SK-N-SH (cell line): ENCODE measurements at regions not wholly inside any gene's neighbourhood (a gene's known extent, or its start where the extent isn't known, plus 50 kb on each side); places are given as distances from the start of the nearest gene placed in this dataset.

Experiments used
- CTCF ChIA-PET: fragments of 300-600, 350-600 bp; formaldehyde crosslinking; extraction: SDS; loops from one replicate; lab custom pipeline; 2021; lab: Yijun Ruan, JAX
- POLR2A ChIA-PET: fragments of 350-600 bp; sonication (Branson Sonifier 250); formaldehyde crosslinking; extraction: SDS; loops from one replicate; lab custom pipeline; 2020; ENCODE audit warnings: antibody characterized with exemption, inconsistent platforms; lab: Yijun Ruan, JAX
- DNase-seq: peaks from one replicate; pipeline ENCODE4 v3.0.0; 2012
- H2AFZ ChIP-seq: fragments of 200-600 bp; sonication (generic); 2 replicates; pipeline ENCODE4 v1.8.1; 2016; ENCODE audit warnings: antibody characterized with exemption, mild to moderate bottlenecking, low read depth
- H3F3A ChIP-seq: fragments of 200-600 bp; sonication (generic); replicated peaks from 2 replicates; pipeline ENCODE3; 2016; ENCODE audit warnings: antibody characterized with exemption, mild to moderate bottlenecking; ENCODE audit not compliant: insufficient read depth
- H3K27ac ChIP-seq, 2 experiments: fragments of 200-500 bp in 1 of 2; fragments of 200-600 bp in 1 of 2; sonication (Bioruptor generic) in 1 of 2; sonication (generic), shearing (Covaris generic) in 1 of 2; 2 replicates each; pipeline versions ENCODE4 v1.5.1 to v1.6.1; 2014 to 2016; ENCODE audit warnings: low read depth in 2 of 2, inconsistent platforms in 1 of 2, low read length in 1 of 2, mild to moderate bottlenecking in 1 of 2, mixed read lengths in 1 of 2
- H3K27me3 ChIP-seq: fragments of 200-600 bp; sonication (generic), shearing (Covaris generic); 2 replicates; pipeline ENCODE4 v1.6.1; 2016; ENCODE audit warnings: mixed run types; ENCODE audit not compliant: insufficient read depth
- H3K36me3 ChIP-seq, 2 experiments: fragments of 200-500 bp in 1 of 2; fragments of 200-600 bp in 1 of 2; sonication (Bioruptor generic) in 1 of 2; sonication (generic) in 1 of 2; replicated peaks in 1 of 2; 2 replicates each; pipeline versions ENCODE3 to v1.5.1; 2014 to 2016; ENCODE audit warnings: low read length in 1 of 2, mild to moderate bottlenecking in 1 of 2; ENCODE audit not compliant: insufficient read depth in 2 of 2, control insufficient read depth in 1 of 2
- H3K4me1 ChIP-seq, 2 experiments: fragments of 200-500 bp in 1 of 2; fragments of 200-600 bp in 1 of 2; sonication (Bioruptor generic) in 1 of 2; sonication (generic), shearing (Covaris generic) in 1 of 2; 2 replicates each; pipeline versions ENCODE4 v1.5.1 to v1.6.1; 2014 to 2016; ENCODE audit warnings: low read depth in 1 of 2, low read length in 1 of 2, mixed run types in 1 of 2; ENCODE audit not compliant: insufficient read depth in 2 of 2, control insufficient read depth in 1 of 2
- H3K4me2 ChIP-seq: fragments of 200-600 bp; sonication (generic), shearing (Covaris generic); 2 replicates; pipeline ENCODE4 v1.6.1; 2017; ENCODE audit warnings: mixed run types
- H3K4me3 ChIP-seq, 2 experiments: fragments of 200-500 bp in 1 of 2; fragments of 200-600 bp in 1 of 2; sonication (Bioruptor generic) in 1 of 2; sonication (generic), shearing (Covaris generic) in 1 of 2; 2 replicates each; pipeline versions ENCODE4 v1.5.1 to v1.8.1; 2014 to 2016; ENCODE audit warnings: low read depth in 2 of 2, inconsistent platforms in 1 of 2, low read length in 1 of 2, mild to moderate bottlenecking in 1 of 2, mixed read lengths in 1 of 2, moderate library complexity in 1 of 2
- H3K79me2 ChIP-seq: fragments of 200-600 bp; sonication (generic); 2 replicates; pipeline ENCODE4 v1.8.1; 2017; ENCODE audit warnings: mild to moderate bottlenecking; ENCODE audit not compliant: insufficient read depth
- H3K9ac ChIP-seq: fragments of 200-600 bp; sonication (generic); 2 replicates; pipeline ENCODE4 v1.6.1; 2017; ENCODE audit warnings: mixed run types
- H3K9me2 ChIP-seq: fragments of 200-600 bp; sonication (generic); 2 replicates; pipeline ENCODE4 v1.6.1; 2017; ENCODE audit warnings: mixed run types
- H3K9me3 ChIP-seq: fragments of 200-600 bp; sonication (generic); 2 replicates; pipeline ENCODE4 v1.6.1; 2017; ENCODE audit warnings: mixed run types, mild to moderate bottlenecking, moderate library complexity
- H4K20me1 ChIP-seq: fragments of 200-600 bp; sonication (generic); 2 replicates; pipeline ENCODE4 v1.6.1; 2017; ENCODE audit warnings: mild to moderate bottlenecking, mixed run types; ENCODE audit not compliant: insufficient read depth
- CHD2 ChIP-seq: fragments of 150-350 bp; IDR thresholded peaks from 2 replicates; pipeline ENCODE4 v1.6.1; 2018; ENCODE audit warnings: low read length; ENCODE audit not compliant: partially characterized antibody
- FOXJ3 ChIP-seq: sonication (generic); formaldehyde crosslinking; IDR thresholded peaks from 2 replicates; pipeline ENCODE4 v1.5.1; 2020; ENCODE audit warnings: mild to moderate bottlenecking, missing genetic modification reagents
- FOXM1 ChIP-seq: IDR thresholded peaks from 2 replicates; pipeline ENCODE4 v1.4.0; 2012; ENCODE audit warnings: low read depth, mild to moderate bottlenecking
- GATA2 ChIP-seq: sonication (generic); formaldehyde crosslinking; IDR thresholded peaks from 2 replicates; pipeline ENCODE4 v1.5.0; 2020; ENCODE audit warnings: mild to moderate bottlenecking, missing genetic modification reagents
- JUND ChIP-seq: IDR thresholded peaks from 2 replicates; pipeline ENCODE4 v1.4.0; 2012
- NFIC ChIP-seq: IDR thresholded peaks from 2 replicates; pipeline ENCODE4 v1.4.0; 2012; ENCODE audit warnings: borderline replicate concordance
- POLR2AphosphoS5 ChIP-seq: IDR thresholded peaks from 2 replicates; pipeline ENCODE4 v1.6.1; 2012; ENCODE audit warnings: low read depth, low read length
- RAD21 ChIP-seq: IDR thresholded peaks from 2 replicates; pipeline ENCODE4 v1.6.1; 2012; ENCODE audit warnings: mild to moderate bottlenecking, low read length
- RCOR1 ChIP-seq: fragments of 150-350 bp; IDR thresholded peaks from 2 replicates; pipeline ENCODE4 v1.6.1; 2017; ENCODE audit warnings: antibody characterized with exemption, low read length
- SIN3A ChIP-seq: IDR thresholded peaks from 2 replicates; pipeline ENCODE4 v1.6.1; 2012; ENCODE audit warnings: low read depth, mild to moderate bottlenecking, low read length, moderate library complexity, borderline replicate concordance
- TAF1 ChIP-seq: IDR thresholded peaks from 2 replicates; pipeline ENCODE4 v1.6.1; 2012; ENCODE audit warnings: low read depth, mild to moderate bottlenecking, low read length, moderate library complexity, borderline replicate concordance
- TEAD4 ChIP-seq: IDR thresholded peaks from 2 replicates; pipeline ENCODE4 v1.4.0; 2012; ENCODE audit warnings: mild to moderate bottlenecking, borderline replicate concordance; ENCODE audit not compliant: insufficient read depth
- YY1 ChIP-seq: IDR thresholded peaks from 2 replicates; pipeline ENCODE4 v1.4.0; 2012; ENCODE audit warnings: low read depth, mild to moderate bottlenecking
- WGBS: methylation state at CpG from one replicate; pipeline ENCODE4 v1.1.6; 2017; ENCODE audit warnings: low lambda C conversion rate; 5-methylcytosine and 5-hydroxymethylcytosine counted together
- TF ChIP-seq, protein P1 (sequence below): IDR thresholded peaks from 2 replicates; pipeline ENCODE4 v1.6.1; 2012; ENCODE audit warnings: mild to moderate bottlenecking, low read depth, low read length, moderate library complexity
- TF ChIP-seq, protein P2 (sequence below): IDR thresholded peaks from 2 replicates; pipeline ENCODE4; 2012
- TF ChIP-seq, protein P3 (sequence below): fragments of 200-600 bp; sonication (generic); IDR thresholded peaks from 2 replicates; pipeline ENCODE4 v1.6.1; 2017; ENCODE audit warnings: antibody characterized with exemption, mild to moderate bottlenecking, moderate library complexity

DNA sequence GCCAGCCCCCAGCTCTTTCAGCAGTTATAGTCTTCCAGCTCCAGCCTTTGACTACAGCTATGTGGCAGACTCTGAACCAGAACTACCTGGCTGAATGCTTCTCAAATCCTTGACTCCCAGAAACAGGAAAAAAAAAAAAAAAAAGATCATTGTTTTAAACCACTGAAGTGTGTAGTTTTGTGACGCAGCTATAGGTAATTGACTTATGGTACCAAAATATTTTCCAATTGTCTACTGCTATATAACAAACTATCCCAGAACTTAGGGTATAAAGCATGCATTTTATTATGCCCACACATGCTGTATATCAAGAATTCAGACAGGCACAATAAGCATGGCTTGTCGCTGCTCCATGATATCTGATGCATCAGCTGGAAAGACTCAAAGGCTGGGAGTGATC lies 127.1 kb upstream of the POC5 start (continued):
- no peak for TF ChIP-seq FOXJ3

DNA sequence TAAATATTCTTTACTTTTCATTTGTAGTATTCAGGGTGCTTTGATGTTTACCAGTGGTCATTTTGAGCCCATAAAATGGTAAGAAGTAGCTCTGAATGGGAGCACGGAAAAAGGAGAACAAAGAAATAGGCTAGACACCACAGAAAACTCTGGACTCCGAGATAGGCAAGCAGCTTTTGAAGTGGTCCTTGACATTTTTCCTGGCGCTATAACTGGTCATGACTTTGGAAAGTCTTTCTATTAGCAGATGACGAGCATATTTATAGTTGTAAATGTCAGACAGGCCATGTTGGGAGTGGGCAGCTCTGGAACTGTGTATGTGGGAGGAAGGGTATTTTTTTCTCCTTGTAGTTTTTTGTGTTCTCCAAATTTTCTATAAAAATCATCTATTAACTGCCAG lies 126.1 kb upstream of the POC5 start:
- H3K9ac ChIP-seq: no peak overlapping the region
- no peaks in the 10 kb centered on the region for H3K9me3 ChIP-seq
- TF ChIP-seq, protein P1, sequence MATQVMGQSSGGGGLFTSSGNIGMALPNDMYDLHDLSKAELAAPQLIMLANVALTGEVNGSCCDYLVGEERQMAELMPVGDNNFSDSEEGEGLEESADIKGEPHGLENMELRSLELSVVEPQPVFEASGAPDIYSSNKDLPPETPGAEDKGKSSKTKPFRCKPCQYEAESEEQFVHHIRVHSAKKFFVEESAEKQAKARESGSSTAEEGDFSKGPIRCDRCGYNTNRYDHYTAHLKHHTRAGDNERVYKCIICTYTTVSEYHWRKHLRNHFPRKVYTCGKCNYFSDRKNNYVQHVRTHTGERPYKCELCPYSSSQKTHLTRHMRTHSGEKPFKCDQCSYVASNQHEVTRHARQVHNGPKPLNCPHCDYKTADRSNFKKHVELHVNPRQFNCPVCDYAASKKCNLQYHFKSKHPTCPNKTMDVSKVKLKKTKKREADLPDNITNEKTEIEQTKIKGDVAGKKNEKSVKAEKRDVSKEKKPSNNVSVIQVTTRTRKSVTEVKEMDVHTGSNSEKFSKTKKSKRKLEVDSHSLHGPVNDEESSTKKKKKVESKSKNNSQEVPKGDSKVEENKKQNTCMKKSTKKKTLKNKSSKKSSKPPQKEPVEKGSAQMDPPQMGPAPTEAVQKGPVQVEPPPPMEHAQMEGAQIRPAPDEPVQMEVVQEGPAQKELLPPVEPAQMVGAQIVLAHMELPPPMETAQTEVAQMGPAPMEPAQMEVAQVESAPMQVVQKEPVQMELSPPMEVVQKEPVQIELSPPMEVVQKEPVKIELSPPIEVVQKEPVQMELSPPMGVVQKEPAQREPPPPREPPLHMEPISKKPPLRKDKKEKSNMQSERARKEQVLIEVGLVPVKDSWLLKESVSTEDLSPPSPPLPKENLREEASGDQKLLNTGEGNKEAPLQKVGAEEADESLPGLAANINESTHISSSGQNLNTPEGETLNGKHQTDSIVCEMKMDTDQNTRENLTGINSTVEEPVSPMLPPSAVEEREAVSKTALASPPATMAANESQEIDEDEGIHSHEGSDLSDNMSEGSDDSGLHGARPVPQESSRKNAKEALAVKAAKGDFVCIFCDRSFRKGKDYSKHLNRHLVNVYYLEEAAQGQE: no peak
- no peak for TF ChIP-seq RCOR1
- TF ChIP-seq NFIC: no peak
- TF ChIP-seq POLR2AphosphoS5: no peak
- no peak for TF ChIP-seq GATA2 (CRISPR knock-in tag)
- no peak for TF ChIP-seq TAF1
- H3K4me3 ChIP-seq: no peak overlapping the region
- ChIA-PET CTCF (interaction anchor here (1.6 kb wide), 1 partner anchor 43 kb away, joined by 3 read pairs; no protein-coding TSS in a partner anchor), POLR2A (no interaction called here)
- H3K27ac ChIP-seq: no peak overlapping the region
- no peak for DNase-seq
- no peaks in the 10 kb centered on the region for H4K20me1 ChIP-seq
- H3K79me2 ChIP-seq: no peaks in the 10 kb centered on the region
- no peak overlapping the region for H2AFZ ChIP-seq
- H3K4me2 ChIP-seq: no peak overlapping the region
- 16% methylated on average over 4 of the region's 4 CpGs for WGBS
- H3F3A ChIP-seq: no peaks in the 10 kb centered on the region
- H3K36me3 ChIP-seq: no peaks in the 10 kb centered on the region
- H3K4me1 ChIP-seq: no peaks in the 10 kb centered on the region
- H3K27me3 ChIP-seq: no peaks in the 10 kb centered on the region
- H3K9me2 ChIP-seq: no peaks in the 10 kb centered on the region

DNA sequence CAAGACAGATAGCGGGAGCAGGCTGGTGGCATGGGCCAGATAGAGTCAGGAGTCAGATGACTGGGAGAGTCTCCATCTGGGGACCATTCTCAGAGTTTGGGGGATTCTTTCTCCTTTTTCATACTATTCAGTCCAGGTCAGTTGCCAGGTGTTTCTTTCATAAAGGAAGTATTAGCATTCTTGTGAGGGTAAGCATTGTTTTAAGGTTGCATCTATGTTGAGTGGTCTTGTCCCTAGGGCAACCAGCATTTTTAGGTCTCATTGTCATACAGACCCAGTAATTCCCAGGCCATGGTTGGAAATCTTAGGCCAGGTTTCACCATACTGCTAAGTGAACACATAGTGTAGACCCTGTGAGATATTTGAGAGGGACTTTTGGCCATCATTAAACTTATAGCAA lies 122.3 kb upstream of the POC5 start:
- 27% methylated on average over 1 of the region's 1 CpG for WGBS
- TF ChIP-seq, protein P2, sequence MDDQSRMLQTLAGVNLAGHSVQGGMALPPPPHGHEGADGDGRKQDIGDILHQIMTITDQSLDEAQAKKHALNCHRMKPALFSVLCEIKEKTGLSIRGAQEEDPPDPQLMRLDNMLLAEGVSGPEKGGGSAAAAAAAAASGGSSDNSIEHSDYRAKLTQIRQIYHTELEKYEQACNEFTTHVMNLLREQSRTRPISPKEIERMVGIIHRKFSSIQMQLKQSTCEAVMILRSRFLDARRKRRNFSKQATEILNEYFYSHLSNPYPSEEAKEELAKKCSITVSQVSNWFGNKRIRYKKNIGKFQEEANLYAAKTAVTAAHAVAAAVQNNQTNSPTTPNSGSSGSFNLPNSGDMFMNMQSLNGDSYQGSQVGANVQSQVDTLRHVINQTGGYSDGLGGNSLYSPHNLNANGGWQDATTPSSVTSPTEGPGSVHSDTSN: no peak
- TF ChIP-seq NFIC: no peak
- TF ChIP-seq, protein P1: no peak
- TF ChIP-seq CHD2: no peak
- no peak for TF ChIP-seq JUND
- TF ChIP-seq, protein P3, sequence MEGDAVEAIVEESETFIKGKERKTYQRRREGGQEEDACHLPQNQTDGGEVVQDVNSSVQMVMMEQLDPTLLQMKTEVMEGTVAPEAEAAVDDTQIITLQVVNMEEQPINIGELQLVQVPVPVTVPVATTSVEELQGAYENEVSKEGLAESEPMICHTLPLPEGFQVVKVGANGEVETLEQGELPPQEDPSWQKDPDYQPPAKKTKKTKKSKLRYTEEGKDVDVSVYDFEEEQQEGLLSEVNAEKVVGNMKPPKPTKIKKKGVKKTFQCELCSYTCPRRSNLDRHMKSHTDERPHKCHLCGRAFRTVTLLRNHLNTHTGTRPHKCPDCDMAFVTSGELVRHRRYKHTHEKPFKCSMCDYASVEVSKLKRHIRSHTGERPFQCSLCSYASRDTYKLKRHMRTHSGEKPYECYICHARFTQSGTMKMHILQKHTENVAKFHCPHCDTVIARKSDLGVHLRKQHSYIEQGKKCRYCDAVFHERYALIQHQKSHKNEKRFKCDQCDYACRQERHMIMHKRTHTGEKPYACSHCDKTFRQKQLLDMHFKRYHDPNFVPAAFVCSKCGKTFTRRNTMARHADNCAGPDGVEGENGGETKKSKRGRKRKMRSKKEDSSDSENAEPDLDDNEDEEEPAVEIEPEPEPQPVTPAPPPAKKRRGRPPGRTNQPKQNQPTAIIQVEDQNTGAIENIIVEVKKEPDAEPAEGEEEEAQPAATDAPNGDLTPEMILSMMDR: no peak
- no peak for TF ChIP-seq RCOR1
- TF ChIP-seq SIN3A: no peak
- TF ChIP-seq FOXM1: no peak
- TF ChIP-seq TEAD4: no peak
- no peak for TF ChIP-seq POLR2AphosphoS5
- TF ChIP-seq YY1: no peak
- no peak for TF ChIP-seq RAD21

More for the DNA sequence above, 122.3 kb upstream of the POC5 start:
- no peak overlapping the region for H3K4me2 ChIP-seq
- H2AFZ ChIP-seq: no peak overlapping the region
- H3K27me3 ChIP-seq: no peaks in the 10 kb centered on the region
- no peak overlapping the region for H3K4me3 ChIP-seq
- H3K9me2 ChIP-seq: no peaks in the 10 kb centered on the region; the same call in 1 of the 2 replicates
- H3K4me1 ChIP-seq: no peaks in the 10 kb centered on the region
- no peak overlapping the region for H3K9ac ChIP-seq
- no peaks in the 10 kb centered on the region for H3K36me3 ChIP-seq
- H3K79me2 ChIP-seq: no peaks in the 10 kb centered on the region
- H3K27ac ChIP-seq: no peak overlapping the region
- no peaks in the 10 kb centered on the region for H4K20me1 ChIP-seq
- ChIA-PET CTCF (no interaction called here), POLR2A (no interaction called here)
- no peak for DNase-seq
- H3F3A ChIP-seq: no peaks in the 10 kb centered on the region
- H3K9me3 ChIP-seq: no peaks in the 10 kb centered on the region
